ENCODE measurements at regions not wholly inside any gene's neighbourhood (a gene's known extent, or its start where the extent isn't known, plus 50 kb on each side); places are given as distances from the start of the nearest gene placed in this dataset.

DNA sequence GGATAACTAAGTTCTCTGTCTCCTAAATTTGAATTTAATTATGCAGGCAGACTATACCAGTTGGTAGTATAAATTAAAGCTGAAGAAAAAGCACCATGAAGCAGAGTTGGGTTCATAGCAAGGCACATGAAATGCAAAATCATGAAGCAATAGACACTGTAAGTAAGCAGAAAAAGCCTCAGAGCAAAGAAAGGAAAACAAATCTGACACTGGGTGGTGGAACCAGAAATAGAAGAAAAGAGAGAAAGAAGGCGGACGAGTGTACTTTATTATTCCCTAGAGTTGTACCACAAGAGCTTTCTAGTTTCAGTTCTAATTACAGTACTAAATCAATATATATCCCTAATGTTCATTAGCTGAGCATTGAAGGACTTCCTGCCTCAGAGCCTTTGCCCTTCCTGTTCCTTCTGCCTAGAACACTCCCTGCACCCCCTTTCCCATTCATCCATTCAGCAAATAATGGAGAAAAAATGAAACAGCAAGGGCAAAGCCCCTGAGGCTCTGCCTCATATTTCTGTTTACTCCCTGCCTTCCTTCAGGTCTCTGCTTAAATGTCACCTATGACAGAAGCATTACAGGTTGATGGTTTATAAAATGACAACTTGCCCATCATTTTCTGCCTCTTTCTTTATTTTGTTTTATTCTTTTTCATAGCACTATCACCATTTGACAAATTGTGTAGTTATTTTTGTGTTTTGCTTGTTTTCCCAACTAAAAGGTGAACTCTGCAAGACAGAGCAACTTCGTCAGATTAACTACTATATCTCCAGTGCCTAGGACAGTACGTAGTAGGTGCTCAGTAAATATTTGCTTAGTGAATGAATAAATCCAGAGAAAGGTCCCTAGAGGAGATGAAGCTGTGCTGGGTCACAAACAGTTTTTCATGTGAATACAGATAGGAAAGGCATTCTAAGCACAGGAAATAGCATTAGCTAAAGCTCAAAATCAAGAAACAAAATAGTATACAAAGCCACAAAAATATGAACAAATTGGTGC, 154.0 kb upstream of the RASGEF1B start:
- H3K4me2 ChIP-seq (ENCODE audit: control insufficient read depth, extremely low read depth, insufficient read depth, low read depth, low read length), result no peak overlapping the region
- H2AFZ ChIP-seq (ENCODE audit: control insufficient read depth, low read length), result no peak overlapping the region
- H3K27me3 ChIP-seq (ENCODE audit: control insufficient read depth, extremely low read depth, insufficient read depth, low read length), result no peaks in the 10 kb centered on the region
- dilution Hi-C loops (cut with MboI; ENCODE audit: extremely low pct_ligation_motif_present, low sequenced_read_pairs), result no loop called here
- no peaks in the 10 kb centered on the region for H3K9me1 ChIP-seq (ENCODE audit: control insufficient read depth, extremely low read depth, insufficient read depth, low read length)
- H4K20me1 ChIP-seq (ENCODE audit: control insufficient read depth, extremely low read depth, insufficient read depth, low read length), result no peaks in the 10 kb centered on the region
- TF ChIP-seq EZH2 (IDR thresholded peaks at IDR 0.05; ENCODE audit: low read length), result no peak
- TF ChIP-seq, protein P1, sequence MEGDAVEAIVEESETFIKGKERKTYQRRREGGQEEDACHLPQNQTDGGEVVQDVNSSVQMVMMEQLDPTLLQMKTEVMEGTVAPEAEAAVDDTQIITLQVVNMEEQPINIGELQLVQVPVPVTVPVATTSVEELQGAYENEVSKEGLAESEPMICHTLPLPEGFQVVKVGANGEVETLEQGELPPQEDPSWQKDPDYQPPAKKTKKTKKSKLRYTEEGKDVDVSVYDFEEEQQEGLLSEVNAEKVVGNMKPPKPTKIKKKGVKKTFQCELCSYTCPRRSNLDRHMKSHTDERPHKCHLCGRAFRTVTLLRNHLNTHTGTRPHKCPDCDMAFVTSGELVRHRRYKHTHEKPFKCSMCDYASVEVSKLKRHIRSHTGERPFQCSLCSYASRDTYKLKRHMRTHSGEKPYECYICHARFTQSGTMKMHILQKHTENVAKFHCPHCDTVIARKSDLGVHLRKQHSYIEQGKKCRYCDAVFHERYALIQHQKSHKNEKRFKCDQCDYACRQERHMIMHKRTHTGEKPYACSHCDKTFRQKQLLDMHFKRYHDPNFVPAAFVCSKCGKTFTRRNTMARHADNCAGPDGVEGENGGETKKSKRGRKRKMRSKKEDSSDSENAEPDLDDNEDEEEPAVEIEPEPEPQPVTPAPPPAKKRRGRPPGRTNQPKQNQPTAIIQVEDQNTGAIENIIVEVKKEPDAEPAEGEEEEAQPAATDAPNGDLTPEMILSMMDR (optimal IDR thresholded peaks at IDR 0.05 in 1 of 3, IDR thresholded peaks at IDR 0.05 in 1 of 3, conservative IDR thresholded peaks at IDR 0.05 in 1 of 3; ENCODE audit: extremely low read depth in 1 of 3, insufficient read depth in 2 of 3, low read length in 3 of 3), result no peak
- DNase-seq (ENCODE audit: low read depth, low spot score) (no peak), FAIRE-seq (no peak)
- no peak overlapping the region for H3K9ac ChIP-seq (ENCODE audit: control insufficient read depth, extremely low read depth, insufficient read depth, low read length)
- no peaks in the 10 kb centered on the region for H3K4me1 ChIP-seq (ENCODE audit: control insufficient read depth, extremely low read depth, insufficient read depth, low read length)
- no peaks in the 10 kb centered on the region for H3K36me3 ChIP-seq (ENCODE audit: control insufficient read depth in 2 of 2, extremely low read depth in 1 of 2, insufficient read depth in 2 of 2, low read length in 2 of 2)
- H3K27ac ChIP-seq (ENCODE audit: control insufficient read depth, insufficient read depth, low read length), result no peak overlapping the region
- no peak overlapping the region for H3K4me3 ChIP-seq (ENCODE audit: control insufficient read depth in 2 of 3, extremely low read depth in 1 of 3, insufficient read depth in 2 of 3, low read depth in 1 of 3, low read length in 3 of 3)
- H3K9me3 ChIP-seq (ENCODE audit: control insufficient read depth, low read depth, low read length), result no peaks in the 10 kb centered on the region
- no peaks in the 10 kb centered on the region for H3K79me2 ChIP-seq (ENCODE audit: control insufficient read depth, insufficient read depth, low read length)

GRCh38 chr4:81623434-81623833, 151.7 kb upstream of the RASGEF1B start:
- H3K4me1 ChIP-seq (ENCODE audit: control insufficient read depth, extremely low read depth, insufficient read depth, low read length), result no peaks in the 10 kb centered on the region
- TF ChIP-seq EZH2 (IDR thresholded peaks at IDR 0.05; ENCODE audit: low read length), result no peak
- TF ChIP-seq, protein P1 (optimal IDR thresholded peaks at IDR 0.05 in 1 of 3, IDR thresholded peaks at IDR 0.05 in 1 of 3, conservative IDR thresholded peaks at IDR 0.05 in 1 of 3; ENCODE audit: extremely low read depth in 1 of 3, insufficient read depth in 2 of 3, low read length in 3 of 3), result no peak
- no peak overlapping the region for H3K4me3 ChIP-seq (ENCODE audit: control insufficient read depth in 2 of 3, extremely low read depth in 1 of 3, insufficient read depth in 2 of 3, low read depth in 1 of 3, low read length in 3 of 3)
- FAIRE-seq (no peak), DNase-seq (ENCODE audit: low read depth, low spot score) (no peak)
- H3K27ac ChIP-seq (ENCODE audit: control insufficient read depth, insufficient read depth, low read length), result no peak overlapping the region
- dilution Hi-C loops (cut with MboI; ENCODE audit: extremely low pct_ligation_motif_present, low sequenced_read_pairs), result no loop called here
- H3K9me3 ChIP-seq (ENCODE audit: control insufficient read depth, low read depth, low read length), result no peaks in the 10 kb centered on the region
- H3K9ac ChIP-seq (ENCODE audit: control insufficient read depth, extremely low read depth, insufficient read depth, low read length), result no peak overlapping the region
- no peaks in the 10 kb centered on the region for H3K27me3 ChIP-seq (ENCODE audit: control insufficient read depth, extremely low read depth, insufficient read depth, low read length)
- H3K9me1 ChIP-seq (ENCODE audit: control insufficient read depth, extremely low read depth, insufficient read depth, low read length), result no peaks in the 10 kb centered on the region
- no peak overlapping the region for H2AFZ ChIP-seq (ENCODE audit: control insufficient read depth, low read length)
- H4K20me1 ChIP-seq (ENCODE audit: control insufficient read depth, extremely low read depth, insufficient read depth, low read length), result no peaks in the 10 kb centered on the region
- no peaks in the 10 kb centered on the region for H3K36me3 ChIP-seq (ENCODE audit: control insufficient read depth in 2 of 2, extremely low read depth in 1 of 2, insufficient read depth in 2 of 2, low read length in 2 of 2)
- no peak overlapping the region for H3K4me2 ChIP-seq (ENCODE audit: control insufficient read depth, extremely low read depth, insufficient read depth, low read depth, low read length)
- H3K79me2 ChIP-seq (ENCODE audit: control insufficient read depth, insufficient read depth, low read length), result no peaks in the 10 kb centered on the region

All from keratinocyte (primary cell).